OCI-LY3 (cell line): ENCODE measurements at regions not wholly inside any gene's neighbourhood (a gene's known extent, or its start where the extent isn't known, plus 50 kb on each side); places are given as distances from the start of the nearest gene placed in this dataset.

ENCODE experiments used
- EZH2phosphoT487 ChIP-seq: fragments of 200-600 bp; shearing (Covaris generic); IDR thresholded peaks from 2 replicates; pipeline ENCODE4 v1.6.1; 2018; ENCODE audit warnings: antibody characterized with exemption, mixed run types, low read depth
- TF ChIP-seq, protein P1 (sequence below): fragments of 200-600, 300-600 bp; sonication (generic); IDR thresholded peaks from 2 replicates; pipeline ENCODE4 v1.5.1; 2014; ENCODE audit warnings: antibody characterized with exemption, low read length, low read depth

DNA sequence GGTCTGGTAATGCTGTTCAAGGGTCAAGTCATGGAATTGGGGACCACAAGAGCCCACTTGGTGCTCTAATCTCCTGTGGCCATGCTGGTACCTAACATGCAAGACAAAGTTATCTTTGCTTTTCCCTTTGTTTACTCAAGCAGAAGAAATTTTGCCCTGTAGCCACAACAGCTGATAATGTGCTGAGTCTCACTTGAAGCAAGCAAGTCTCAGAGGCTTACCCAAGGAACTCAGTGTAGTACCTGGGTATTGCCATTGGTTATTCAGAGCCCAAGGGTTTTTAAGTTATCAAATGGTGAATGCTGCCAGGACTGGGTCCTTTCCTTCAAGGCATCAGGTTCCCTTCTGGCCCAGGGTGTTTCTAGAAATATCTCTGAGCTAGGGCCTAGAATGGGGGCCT lies 198.9 kb upstream of the RNPC3 start:
- TF ChIP-seq, protein P1, sequence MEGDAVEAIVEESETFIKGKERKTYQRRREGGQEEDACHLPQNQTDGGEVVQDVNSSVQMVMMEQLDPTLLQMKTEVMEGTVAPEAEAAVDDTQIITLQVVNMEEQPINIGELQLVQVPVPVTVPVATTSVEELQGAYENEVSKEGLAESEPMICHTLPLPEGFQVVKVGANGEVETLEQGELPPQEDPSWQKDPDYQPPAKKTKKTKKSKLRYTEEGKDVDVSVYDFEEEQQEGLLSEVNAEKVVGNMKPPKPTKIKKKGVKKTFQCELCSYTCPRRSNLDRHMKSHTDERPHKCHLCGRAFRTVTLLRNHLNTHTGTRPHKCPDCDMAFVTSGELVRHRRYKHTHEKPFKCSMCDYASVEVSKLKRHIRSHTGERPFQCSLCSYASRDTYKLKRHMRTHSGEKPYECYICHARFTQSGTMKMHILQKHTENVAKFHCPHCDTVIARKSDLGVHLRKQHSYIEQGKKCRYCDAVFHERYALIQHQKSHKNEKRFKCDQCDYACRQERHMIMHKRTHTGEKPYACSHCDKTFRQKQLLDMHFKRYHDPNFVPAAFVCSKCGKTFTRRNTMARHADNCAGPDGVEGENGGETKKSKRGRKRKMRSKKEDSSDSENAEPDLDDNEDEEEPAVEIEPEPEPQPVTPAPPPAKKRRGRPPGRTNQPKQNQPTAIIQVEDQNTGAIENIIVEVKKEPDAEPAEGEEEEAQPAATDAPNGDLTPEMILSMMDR: no peak
- no peak for TF ChIP-seq EZH2phosphoT487
